Vagina (tissue), 2 donors: ENCODE measurements at regions not wholly inside any gene's neighbourhood (a gene's known extent, or its start where the extent isn't known, plus 50 kb on each side); places are given as distances from the start of the nearest gene placed in this dataset.

Experiments used
- DNase-seq, 2 donors: peaks; one replicate each; pipeline ENCODE4 v3.0.0-alpha.2; 2017; ENCODE audit errors: extremely low spot score in 2 of 2
- H3K27ac ChIP-seq: fragments of 200-600 bp; sonication (generic); one replicate; pipeline ENCODE4 v1.5.1; 2019
- H3K27me3 ChIP-seq: fragments of 200-600 bp; sonication (generic); one replicate; pipeline ENCODE4 v1.5.1; 2019
- H3K36me3 ChIP-seq, 2 donors: fragments of 200-600 bp; sonication (generic); one replicate each; pipeline ENCODE4 v1.5.1; 2017 to 2019
- H3K4me1 ChIP-seq: fragments of 200-600 bp; sonication (generic); one replicate; pipeline ENCODE4 v1.5.1; 2019
- H3K4me3 ChIP-seq, 2 donors: fragments of 200-600 bp; sonication (generic); 1 replicate in 1 of 2; 2 replicates in 1 of 2; pipeline ENCODE4 v1.5.1; 2016 to 2019
- H3K9me3 ChIP-seq: fragments of 200-600 bp; sonication (generic); one replicate; pipeline ENCODE4 v1.5.1; 2019
- POLR2A ChIP-seq, 2 donors: fragments of 450-650 bp; IDR thresholded peaks; one replicate each; pipeline ENCODE4 v1.6.1; 2017; ENCODE audit warnings: antibody characterized with exemption in 2 of 2, mild to moderate bottlenecking in 2 of 2, moderate library complexity in 2 of 2
- POLR2AphosphoS5 ChIP-seq, 2 donors: sonication (generic); formaldehyde crosslinking; IDR thresholded peaks; one replicate each; pipeline ENCODE4 v1.9.0; 2017; ENCODE audit warnings: antibody characterized with exemption in 2 of 2, mild to moderate bottlenecking in 2 of 2, low read depth in 1 of 2; ENCODE audit not compliant: insufficient read depth in 1 of 2
- intact Hi-C: fragments of 100-400 bp; cut with DNase I; formaldehyde crosslinking; loops from one replicate; pipeline ENCODE4 v1.15.1; 2023
- TF ChIP-seq, protein P1 (sequence below), 3 experiments: fragments of 450-650 bp in 2 of 3; fragments of 200-600 bp in 1 of 3; sonication (generic) in 1 of 3; IDR thresholded peaks; one replicate each; pipeline ENCODE4 v1.5.1; 2017 to 2019; ENCODE audit warnings: antibody characterized with exemption in 3 of 3, mild to moderate bottlenecking in 2 of 3, moderate library complexity in 2 of 3

DNA sequence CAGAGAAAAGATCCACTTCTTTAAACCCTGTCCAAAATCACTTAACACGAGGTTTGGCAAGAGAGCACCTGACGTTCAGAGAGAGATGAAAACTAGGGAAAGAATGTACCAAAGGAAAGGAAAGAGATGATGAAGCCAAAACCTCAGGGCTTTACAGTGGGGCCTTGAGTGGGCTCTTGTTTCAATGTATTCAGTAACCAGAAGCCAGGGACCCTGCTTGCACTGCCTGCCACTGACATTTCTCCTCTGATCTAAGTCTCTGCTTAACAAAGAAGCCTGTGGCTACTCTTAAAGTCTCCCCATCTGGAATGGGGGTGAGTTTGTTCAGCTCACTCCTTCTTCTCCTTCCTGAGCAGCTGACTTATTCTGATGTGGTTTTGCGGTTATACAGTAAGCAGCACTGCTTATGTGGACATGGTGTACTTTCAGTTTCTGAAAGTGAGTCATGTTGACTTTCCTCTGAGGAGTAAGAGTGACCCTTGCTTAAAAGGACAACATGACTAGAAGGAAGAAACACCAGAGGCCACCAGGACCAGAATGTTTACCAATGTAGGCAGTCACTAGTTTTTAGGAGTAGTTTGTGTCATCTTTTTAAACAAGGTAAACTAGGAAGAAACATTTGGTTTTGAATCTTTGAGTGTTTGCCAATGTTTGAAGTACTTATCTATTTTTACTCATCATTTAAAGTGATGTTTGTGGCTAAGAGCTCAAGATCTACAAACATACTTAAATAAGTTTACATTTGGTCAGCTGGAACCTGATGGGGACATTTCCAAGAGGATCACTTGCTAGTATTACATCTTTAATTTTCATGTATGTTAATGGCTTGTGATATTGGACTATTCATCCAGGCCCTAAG is 87.4 kb downstream of the FASLG start:
- no peak overlapping the region for H3K4me3 ChIP-seq
- H3K27me3 ChIP-seq: no peaks in the 10 kb centered on the region
- peaks cover 18% of the 10 kb centered on the region for H3K4me1 ChIP-seq
- DNase-seq: no peak
- H3K27ac ChIP-seq: peak overlapping the region; percentile 65
- H3K36me3 ChIP-seq: no peaks in the 10 kb centered on the region
- TF ChIP-seq POLR2A (IDR thresholded peaks at IDR 0.05): no peak
- peak in 1 of 2 donors; percentile 77 for TF ChIP-seq POLR2AphosphoS5 (IDR thresholded peaks at IDR 0.05; ENCODE audit: insufficient read depth in 1 of 2, low read depth in 1 of 2)
- TF ChIP-seq, protein P1, sequence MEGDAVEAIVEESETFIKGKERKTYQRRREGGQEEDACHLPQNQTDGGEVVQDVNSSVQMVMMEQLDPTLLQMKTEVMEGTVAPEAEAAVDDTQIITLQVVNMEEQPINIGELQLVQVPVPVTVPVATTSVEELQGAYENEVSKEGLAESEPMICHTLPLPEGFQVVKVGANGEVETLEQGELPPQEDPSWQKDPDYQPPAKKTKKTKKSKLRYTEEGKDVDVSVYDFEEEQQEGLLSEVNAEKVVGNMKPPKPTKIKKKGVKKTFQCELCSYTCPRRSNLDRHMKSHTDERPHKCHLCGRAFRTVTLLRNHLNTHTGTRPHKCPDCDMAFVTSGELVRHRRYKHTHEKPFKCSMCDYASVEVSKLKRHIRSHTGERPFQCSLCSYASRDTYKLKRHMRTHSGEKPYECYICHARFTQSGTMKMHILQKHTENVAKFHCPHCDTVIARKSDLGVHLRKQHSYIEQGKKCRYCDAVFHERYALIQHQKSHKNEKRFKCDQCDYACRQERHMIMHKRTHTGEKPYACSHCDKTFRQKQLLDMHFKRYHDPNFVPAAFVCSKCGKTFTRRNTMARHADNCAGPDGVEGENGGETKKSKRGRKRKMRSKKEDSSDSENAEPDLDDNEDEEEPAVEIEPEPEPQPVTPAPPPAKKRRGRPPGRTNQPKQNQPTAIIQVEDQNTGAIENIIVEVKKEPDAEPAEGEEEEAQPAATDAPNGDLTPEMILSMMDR (IDR thresholded peaks at IDR 0.05): peak in 1 of 3 experiments; percentile 0
- intact Hi-C loops: loop anchor here (5.0 kb wide), 1 partner anchor 456 kb away; no protein-coding TSS in a partner anchor
- H3K9me3 ChIP-seq: no peaks in the 10 kb centered on the region

DNA sequence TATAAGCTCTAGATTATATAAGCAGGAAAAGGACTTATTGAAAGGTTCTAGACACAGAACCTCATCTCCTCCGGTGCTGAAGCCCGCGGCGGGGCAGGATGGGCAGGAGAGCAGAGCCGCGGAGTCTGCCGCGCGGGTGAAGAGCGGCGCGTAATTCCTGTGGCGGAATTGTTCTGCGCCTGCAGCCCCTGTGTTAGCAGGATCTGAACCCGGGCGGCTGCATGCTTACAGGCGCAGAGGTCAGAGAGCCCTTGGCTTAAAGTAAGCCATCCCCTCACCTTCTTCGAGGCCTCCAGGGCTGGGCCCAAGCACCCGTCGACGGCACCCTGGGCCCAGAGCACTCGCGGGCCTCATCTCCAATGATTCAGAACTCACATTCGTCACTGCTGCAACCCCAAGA is 89.3 kb downstream of the FASLG start:
- H3K9me3 ChIP-seq: no peaks in the 10 kb centered on the region
- TF ChIP-seq POLR2AphosphoS5 (IDR thresholded peaks at IDR 0.05; ENCODE audit: insufficient read depth in 1 of 2, low read depth in 1 of 2) (no peak), POLR2A (IDR thresholded peaks at IDR 0.05) (no peak)
- TF ChIP-seq, protein P1 (IDR thresholded peaks at IDR 0.05): no peak
- H3K4me1 ChIP-seq: peaks cover 18% of the 10 kb centered on the region
- DNase-seq: no peak
- H3K4me3 ChIP-seq: no peak overlapping the region
- H3K36me3 ChIP-seq: no peaks in the 10 kb centered on the region
- H3K27me3 ChIP-seq: no peaks in the 10 kb centered on the region
- H3K27ac ChIP-seq: no peak overlapping the region
- intact Hi-C loops: loop anchor here (5.0 kb wide), 1 partner anchor 454 kb away; no protein-coding TSS in a partner anchor

GRCh38 chr1:172751683-172752082 is 92.8 kb downstream of the FASLG start:
- no peaks in the 10 kb centered on the region for H3K27me3 ChIP-seq
- H3K4me1 ChIP-seq: peaks cover 5% of the 10 kb centered on the region
- no peaks in the 10 kb centered on the region for H3K36me3 ChIP-seq
- intact Hi-C loops: no loop called here
- DNase-seq: no peak
- peak in 1 of 2 donors; percentile 31 for TF ChIP-seq POLR2AphosphoS5 (IDR thresholded peaks at IDR 0.05; ENCODE audit: insufficient read depth in 1 of 2, low read depth in 1 of 2)
- TF ChIP-seq, protein P1 (IDR thresholded peaks at IDR 0.05): no peak
- H3K9me3 ChIP-seq: no peaks in the 10 kb centered on the region
- no peak overlapping the region for H3K27ac ChIP-seq
- no peak overlapping the region for H3K4me3 ChIP-seq

DNA sequence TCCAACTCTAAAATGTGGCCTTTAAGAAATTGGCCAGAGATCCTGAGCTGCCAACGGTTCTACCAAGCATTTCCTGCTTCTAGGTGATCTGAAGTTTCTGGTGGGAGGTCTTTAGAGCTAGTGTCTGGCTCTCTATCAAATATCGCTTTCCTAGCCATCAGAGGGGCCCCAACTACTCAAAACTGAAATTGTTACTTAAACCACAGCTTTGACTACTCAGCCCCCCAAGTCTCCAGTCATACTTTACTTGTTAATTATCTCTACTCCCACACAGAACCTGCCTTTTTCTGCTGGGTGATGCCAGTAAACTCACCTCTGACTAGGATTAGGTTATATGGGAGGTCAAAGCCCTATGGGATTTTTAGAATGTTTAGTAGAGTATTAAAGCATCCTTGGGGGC is 95.1 kb downstream of the FASLG start:
- no peak for DNase-seq
- TF ChIP-seq POLR2AphosphoS5 (IDR thresholded peaks at IDR 0.05; ENCODE audit: insufficient read depth in 1 of 2, low read depth in 1 of 2) (no peak), POLR2A (IDR thresholded peaks at IDR 0.05) (no peak)
- TF ChIP-seq, protein P1 (IDR thresholded peaks at IDR 0.05): no peak
- Histone ChIP-seq H3K27me3 (no peaks in the 10 kb centered on the region), H3K36me3 (no peaks in the 10 kb centered on the region), H3K27ac (no peak overlapping the region), H3K4me3 (no peak overlapping the region), H3K9me3 (no peaks in the 10 kb centered on the region), H3K4me1 (no peaks in the 10 kb centered on the region)
- intact Hi-C loops: no loop called here

DNA sequence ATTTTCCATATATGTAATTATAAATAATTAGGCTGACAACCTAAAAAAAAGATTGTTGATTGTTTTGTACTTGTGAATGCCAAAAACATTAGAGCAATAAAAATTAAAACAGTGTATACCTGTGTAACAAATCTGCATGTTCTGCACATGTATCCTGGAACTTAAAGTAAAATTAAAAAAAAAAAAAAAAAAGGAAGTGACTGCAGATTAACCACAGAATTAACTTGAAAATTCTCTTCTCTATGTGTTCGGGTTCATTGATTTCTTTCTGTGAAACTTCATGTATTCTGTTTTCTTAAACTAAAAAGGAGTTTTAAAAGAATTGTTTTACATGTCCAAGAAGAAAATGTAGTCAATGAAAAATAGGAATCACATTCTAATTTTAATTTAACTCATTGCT is 95.7 kb downstream of the FASLG start:
- Histone ChIP-seq H3K27me3 (no peaks in the 10 kb centered on the region), H3K9me3 (no peaks in the 10 kb centered on the region), H3K27ac (no peak overlapping the region), H3K4me1 (no peaks in the 10 kb centered on the region), H3K4me3 (no peak overlapping the region), H3K36me3 (no peaks in the 10 kb centered on the region)
- intact Hi-C loops: no loop called here
- no peak for DNase-seq
- TF ChIP-seq, protein P1 (IDR thresholded peaks at IDR 0.05): no peak
- TF ChIP-seq POLR2A (IDR thresholded peaks at IDR 0.05) (no peak), POLR2AphosphoS5 (IDR thresholded peaks at IDR 0.05; ENCODE audit: insufficient read depth in 1 of 2, low read depth in 1 of 2) (no peak)
